ENCODE measurements at regions not wholly inside any gene's neighbourhood (a gene's known extent, or its start where the extent isn't known, plus 50 kb on each side); places are given as distances from the start of the nearest gene placed in this dataset.
A peak's percentile ranks its signal among the peaks of the same experiment; 100 is the strongest.

DNA sequence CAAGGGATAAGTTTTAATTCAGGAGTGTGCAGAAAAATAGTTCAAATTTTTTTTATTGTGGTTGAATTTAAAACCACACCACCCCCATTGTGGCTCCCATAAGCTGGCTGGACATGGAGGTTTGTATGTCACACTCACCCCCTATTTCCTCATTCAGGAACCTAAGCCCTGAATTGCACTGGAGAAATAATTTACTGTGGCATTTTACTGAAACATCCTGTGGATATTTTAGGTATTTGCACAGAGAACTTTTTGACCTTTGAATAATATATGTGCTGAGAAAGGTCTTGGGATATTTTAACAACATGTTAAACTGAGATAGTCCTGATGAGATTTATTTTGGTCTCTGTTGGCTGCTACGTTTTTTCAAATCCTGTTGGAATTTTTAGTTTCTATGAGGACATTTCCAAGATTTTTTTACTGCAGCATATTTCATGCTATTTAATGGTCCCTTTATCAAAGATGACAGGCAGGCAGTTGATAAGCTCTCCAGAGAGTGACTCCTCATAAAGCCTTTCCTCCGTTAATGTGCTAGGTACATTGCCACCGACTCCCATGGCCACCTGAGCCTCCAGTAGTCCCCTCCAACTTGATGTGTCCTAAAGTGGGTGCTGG lies 51.2 kb upstream of the PALM2AKAP2 start:
- TF ChIP-seq, protein P1, sequence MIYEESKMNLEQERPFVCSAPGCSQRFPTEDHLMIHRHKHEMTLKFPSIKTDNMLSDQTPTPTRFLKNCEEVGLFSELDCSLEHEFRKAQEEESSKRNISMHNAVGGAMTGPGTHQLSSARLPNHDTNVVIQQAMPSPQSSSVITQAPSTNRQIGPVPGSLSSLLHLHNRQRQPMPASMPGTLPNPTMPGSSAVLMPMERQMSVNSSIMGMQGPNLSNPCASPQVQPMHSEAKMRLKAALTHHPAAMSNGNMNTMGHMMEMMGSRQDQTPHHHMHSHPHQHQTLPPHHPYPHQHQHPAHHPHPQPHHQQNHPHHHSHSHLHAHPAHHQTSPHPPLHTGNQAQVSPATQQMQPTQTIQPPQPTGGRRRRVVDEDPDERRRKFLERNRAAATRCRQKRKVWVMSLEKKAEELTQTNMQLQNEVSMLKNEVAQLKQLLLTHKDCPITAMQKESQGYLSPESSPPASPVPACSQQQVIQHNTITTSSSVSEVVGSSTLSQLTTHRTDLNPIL (CRISPR knock-in tag; IDR thresholded peaks at IDR 0.05; ENCODE audit: low read depth): no peak
- TF ChIP-seq ZNF565 (CRISPR knock-in tag; conservative IDR thresholded peaks at IDR 0.05; ENCODE audit: low read depth) (no peak), ARNTL (CRISPR knock-in tag; IDR thresholded peaks at IDR 0.05; ENCODE audit: borderline replicate concordance, low read depth) (no peak), BACH2 (CRISPR knock-in tag; IDR thresholded peaks at IDR 0.05; ENCODE audit: borderline replicate concordance) (no peak), ESRRG (CRISPR knock-in tag; IDR thresholded peaks at IDR 0.05) (no peak), ISL1 (CRISPR knock-in tag; IDR thresholded peaks at IDR 0.05) (no peak), RARB (CRISPR knock-in tag; IDR thresholded peaks at IDR 0.05) (no peak), OSR1 (CRISPR knock-in tag; IDR thresholded peaks at IDR 0.05) (no peak), ZFP30 (CRISPR knock-in tag; IDR thresholded peaks at IDR 0.05) (no peak), PPARA (CRISPR knock-in tag; IDR thresholded peaks at IDR 0.05; ENCODE audit: borderline replicate concordance) (no peak), CSDC2 (CRISPR knock-in tag; IDR thresholded peaks at IDR 0.05) (no peak), TOX (CRISPR knock-in tag; IDR thresholded peaks at IDR 0.05; ENCODE audit: borderline replicate concordance) (no peak), ZNF8 (CRISPR knock-in tag; IDR thresholded peaks at IDR 0.05) (no peak), ZFP3 (CRISPR knock-in tag; IDR thresholded peaks at IDR 0.05) (no peak)
- TF ChIP-seq, protein P2, sequence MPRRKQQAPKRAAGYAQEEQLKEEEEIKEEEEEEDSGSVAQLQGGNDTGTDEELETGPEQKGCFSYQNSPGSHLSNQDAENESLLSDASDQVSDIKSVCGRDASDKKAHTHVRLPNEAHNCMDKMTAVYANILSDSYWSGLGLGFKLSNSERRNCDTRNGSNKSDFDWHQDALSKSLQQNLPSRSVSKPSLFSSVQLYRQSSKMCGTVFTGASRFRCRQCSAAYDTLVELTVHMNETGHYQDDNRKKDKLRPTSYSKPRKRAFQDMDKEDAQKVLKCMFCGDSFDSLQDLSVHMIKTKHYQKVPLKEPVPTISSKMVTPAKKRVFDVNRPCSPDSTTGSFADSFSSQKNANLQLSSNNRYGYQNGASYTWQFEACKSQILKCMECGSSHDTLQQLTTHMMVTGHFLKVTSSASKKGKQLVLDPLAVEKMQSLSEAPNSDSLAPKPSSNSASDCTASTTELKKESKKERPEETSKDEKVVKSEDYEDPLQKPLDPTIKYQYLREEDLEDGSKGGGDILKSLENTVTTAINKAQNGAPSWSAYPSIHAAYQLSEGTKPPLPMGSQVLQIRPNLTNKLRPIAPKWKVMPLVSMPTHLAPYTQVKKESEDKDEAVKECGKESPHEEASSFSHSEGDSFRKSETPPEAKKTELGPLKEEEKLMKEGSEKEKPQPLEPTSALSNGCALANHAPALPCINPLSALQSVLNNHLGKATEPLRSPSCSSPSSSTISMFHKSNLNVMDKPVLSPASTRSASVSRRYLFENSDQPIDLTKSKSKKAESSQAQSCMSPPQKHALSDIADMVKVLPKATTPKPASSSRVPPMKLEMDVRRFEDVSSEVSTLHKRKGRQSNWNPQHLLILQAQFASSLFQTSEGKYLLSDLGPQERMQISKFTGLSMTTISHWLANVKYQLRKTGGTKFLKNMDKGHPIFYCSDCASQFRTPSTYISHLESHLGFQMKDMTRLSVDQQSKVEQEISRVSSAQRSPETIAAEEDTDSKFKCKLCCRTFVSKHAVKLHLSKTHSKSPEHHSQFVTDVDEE (CRISPR knock-in tag; IDR thresholded peaks at IDR 0.05): no peak
- TF ChIP-seq, protein P3, sequence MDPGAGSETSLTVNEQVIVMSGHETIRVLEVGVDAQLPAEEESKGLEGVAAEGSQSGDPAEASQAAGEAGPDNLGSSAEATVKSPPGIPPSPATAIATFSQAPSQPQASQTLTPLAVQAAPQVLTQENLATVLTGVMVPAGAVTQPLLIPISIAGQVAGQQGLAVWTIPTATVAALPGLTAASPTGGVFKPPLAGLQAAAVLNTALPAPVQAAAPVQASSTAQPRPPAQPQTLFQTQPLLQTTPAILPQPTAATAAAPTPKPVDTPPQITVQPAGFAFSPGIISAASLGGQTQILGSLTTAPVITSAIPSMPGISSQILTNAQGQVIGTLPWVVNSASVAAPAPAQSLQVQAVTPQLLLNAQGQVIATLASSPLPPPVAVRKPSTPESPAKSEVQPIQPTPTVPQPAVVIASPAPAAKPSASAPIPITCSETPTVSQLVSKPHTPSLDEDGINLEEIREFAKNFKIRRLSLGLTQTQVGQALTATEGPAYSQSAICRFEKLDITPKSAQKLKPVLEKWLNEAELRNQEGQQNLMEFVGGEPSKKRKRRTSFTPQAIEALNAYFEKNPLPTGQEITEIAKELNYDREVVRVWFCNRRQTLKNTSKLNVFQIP (CRISPR knock-in tag; IDR thresholded peaks at IDR 0.05; ENCODE audit: borderline replicate concordance, low read depth): no peak
- TF ChIP-seq, protein P4, sequence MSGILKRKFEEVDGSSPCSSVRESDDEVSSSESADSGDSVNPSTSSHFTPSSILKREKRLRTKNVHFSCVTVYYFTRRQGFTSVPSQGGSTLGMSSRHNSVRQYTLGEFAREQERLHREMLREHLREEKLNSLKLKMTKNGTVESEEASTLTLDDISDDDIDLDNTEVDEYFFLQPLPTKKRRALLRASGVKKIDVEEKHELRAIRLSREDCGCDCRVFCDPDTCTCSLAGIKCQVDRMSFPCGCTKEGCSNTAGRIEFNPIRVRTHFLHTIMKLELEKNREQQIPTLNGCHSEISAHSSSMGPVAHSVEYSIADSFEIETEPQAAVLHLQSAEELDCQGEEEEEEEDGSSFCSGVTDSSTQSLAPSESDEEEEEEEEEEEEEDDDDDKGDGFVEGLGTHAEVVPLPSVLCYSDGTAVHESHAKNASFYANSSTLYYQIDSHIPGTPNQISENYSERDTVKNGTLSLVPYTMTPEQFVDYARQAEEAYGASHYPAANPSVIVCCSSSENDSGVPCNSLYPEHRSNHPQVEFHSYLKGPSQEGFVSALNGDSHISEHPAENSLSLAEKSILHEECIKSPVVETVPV (CRISPR knock-in tag; IDR thresholded peaks at IDR 0.05): no peak
- ATAC-seq: peak; percentile 44

DNA sequence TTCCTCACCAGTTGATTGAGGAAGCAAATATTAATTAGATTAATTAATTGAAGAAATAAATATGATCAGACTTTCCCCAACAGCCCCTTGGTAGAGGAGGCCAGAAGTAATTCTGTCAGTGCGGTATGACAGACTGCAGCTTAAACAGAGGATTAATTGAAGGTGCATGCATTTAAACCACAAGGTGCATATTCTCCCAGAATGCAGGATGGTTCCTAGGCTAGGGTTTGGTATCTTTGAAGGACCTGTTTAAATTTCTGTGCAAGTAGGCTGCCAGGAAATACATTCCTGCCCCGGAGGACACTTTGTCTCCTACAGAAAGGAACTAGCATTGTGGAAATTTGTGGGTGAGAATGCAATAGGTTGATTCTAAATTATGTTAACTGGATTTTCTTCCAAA lies 50.5 kb upstream of the PALM2AKAP2 start:
- no peak for ATAC-seq
- TF ChIP-seq, protein P5, sequence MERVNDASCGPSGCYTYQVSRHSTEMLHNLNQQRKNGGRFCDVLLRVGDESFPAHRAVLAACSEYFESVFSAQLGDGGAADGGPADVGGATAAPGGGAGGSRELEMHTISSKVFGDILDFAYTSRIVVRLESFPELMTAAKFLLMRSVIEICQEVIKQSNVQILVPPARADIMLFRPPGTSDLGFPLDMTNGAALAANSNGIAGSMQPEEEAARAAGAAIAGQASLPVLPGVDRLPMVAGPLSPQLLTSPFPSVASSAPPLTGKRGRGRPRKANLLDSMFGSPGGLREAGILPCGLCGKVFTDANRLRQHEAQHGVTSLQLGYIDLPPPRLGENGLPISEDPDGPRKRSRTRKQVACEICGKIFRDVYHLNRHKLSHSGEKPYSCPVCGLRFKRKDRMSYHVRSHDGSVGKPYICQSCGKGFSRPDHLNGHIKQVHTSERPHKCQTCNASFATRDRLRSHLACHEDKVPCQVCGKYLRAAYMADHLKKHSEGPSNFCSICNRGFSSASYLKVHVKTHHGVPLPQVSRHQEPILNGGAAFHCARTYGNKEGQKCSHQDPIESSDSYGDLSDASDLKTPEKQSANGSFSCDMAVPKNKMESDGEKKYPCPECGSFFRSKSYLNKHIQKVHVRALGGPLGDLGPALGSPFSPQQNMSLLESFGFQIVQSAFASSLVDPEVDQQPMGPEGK (CRISPR knock-in tag; IDR thresholded peaks at IDR 0.05; ENCODE audit: borderline replicate concordance): no peak
- TF ChIP-seq ZFP3 (CRISPR knock-in tag; IDR thresholded peaks at IDR 0.05): no peak
- no peak for TF ChIP-seq TOX (CRISPR knock-in tag; IDR thresholded peaks at IDR 0.05; ENCODE audit: borderline replicate concordance)
- TF ChIP-seq ISL1 (CRISPR knock-in tag; IDR thresholded peaks at IDR 0.05): no peak
- TF ChIP-seq ARNTL (CRISPR knock-in tag; IDR thresholded peaks at IDR 0.05; ENCODE audit: borderline replicate concordance, low read depth): no peak
- no peak for TF ChIP-seq ZNF565 (CRISPR knock-in tag; conservative IDR thresholded peaks at IDR 0.05; ENCODE audit: low read depth)
- no peak for TF ChIP-seq CSDC2 (CRISPR knock-in tag; IDR thresholded peaks at IDR 0.05)
- TF ChIP-seq RARB (CRISPR knock-in tag; IDR thresholded peaks at IDR 0.05): no peak
- TF ChIP-seq, protein P4 (CRISPR knock-in tag; IDR thresholded peaks at IDR 0.05): no peak
- TF ChIP-seq ZC3H10 (CRISPR knock-in tag; IDR thresholded peaks at IDR 0.05): no peak
- TF ChIP-seq BACH2 (CRISPR knock-in tag; IDR thresholded peaks at IDR 0.05; ENCODE audit: borderline replicate concordance): no peak

All from SK-N-SH treated with all-trans-retinoic acid at 6 μM for 48 hours (cell line).